Fibroblast of skin of back (primary cell): ENCODE measurements at regions not wholly inside any gene's neighbourhood (a gene's known extent, or its start where the extent isn't known, plus 50 kb on each side); places are given as distances from the start of the nearest gene placed in this dataset.
"Not testable (repeated sequence)": the region's sequence is repeated elsewhere in the genome, so short reads cannot be mapped to it uniquely, and the experiment has no call there.

Experiments used
- DNase-seq: peaks from one replicate; pipeline ENCODE4 v3.0.0-alpha.2; 2013

GRCh38 chr3:160047876-160048275, 59.2 kb downstream of the IL12A start:
- no peak for DNase-seq

- DNase-seq, result no peak
Measured at GRCh38 chr3:160049038-160049437, 60.4 kb downstream of the IL12A start.

- no peak for DNase-seq
Measured at GRCh38 chr3:160049565-160049964, 60.9 kb downstream of the IL12A start.

- DNase-seq, result no peak
Measured at GRCh38 chr3:160049988-160050387, 61.4 kb downstream of the IL12A start.

- no peak for DNase-seq
Measured at GRCh38 chr3:160052385-160053047, 63.9 kb downstream of the IL12A start.

GRCh38 chr3:160053048-160053391, 64.4 kb downstream of the IL12A start:
- DNase-seq, result no peak

GRCh38 chr3:160054862-160055261, 66.2 kb downstream of the IL12A start:
- not testable (repeated sequence) for DNase-seq

GRCh38 chr3:160055659-160056058, 67.0 kb downstream of the IL12A start:
- no peak for DNase-seq

- DNase-seq, result no peak
Measured at GRCh38 chr3:160057331-160057730, 68.7 kb downstream of the IL12A start.

GRCh38 chr3:160060409-160061027, 71.9 kb downstream of the IL12A start:
- no peak for DNase-seq

GRCh38 chr3:160061525-160061924, 72.9 kb downstream of the IL12A start:
- DNase-seq, result no peak

GRCh38 chr3:160065282-160065681, 76.6 kb downstream of the IL12A start:
- no peak for DNase-seq

GRCh38 chr3:160065786-160066185, 77.2 kb downstream of the IL12A start:
- no peak for DNase-seq

GRCh38 chr3:160069986-160070385, 81.4 kb downstream of the IL12A start:
- no peak for DNase-seq

- DNase-seq, result no peak
Measured at GRCh38 chr3:160076519-160076918, 87.9 kb downstream of the IL12A start.

GRCh38 chr3:160078533-160078932, 89.9 kb downstream of the IL12A start:
- DNase-seq, result no peak

- no peak for DNase-seq
Measured at GRCh38 chr3:160081958-160082533, 93.4 kb downstream of the IL12A start.

GRCh38 chr3:160084998-160085397, 96.4 kb downstream of the IL12A start:
- no peak for DNase-seq

- DNase-seq, result no peak
Measured at GRCh38 chr3:160088492-160089137, 100.0 kb downstream of the IL12A start.

- DNase-seq, result no peak
Measured at GRCh38 chr3:160090653-160091052, 102.0 kb downstream of the IL12A start.

- DNase-seq, result no peak
Measured at GRCh38 chr3:160091441-160091840, 102.8 kb downstream of the IL12A start.

- DNase-seq, result no peak
Measured at GRCh38 chr3:160092760-160093159, 104.1 kb downstream of the IL12A start.

GRCh38 chr3:160094562-160094961, 105.9 kb downstream of the IL12A start:
- DNase-seq, result no peak

- no peak for DNase-seq
Measured at GRCh38 chr3:160097478-160097877, 108.8 kb downstream of the IL12A start.
